ENCODE measurements at regions not wholly inside any gene's neighbourhood (a gene's known extent, or its start where the extent isn't known, plus 50 kb on each side); places are given as distances from the start of the nearest gene placed in this dataset.
"Not testable (repeated sequence)": the region's sequence is repeated elsewhere in the genome, so short reads cannot be mapped to it uniquely, and the experiment has no call there.

DNA sequence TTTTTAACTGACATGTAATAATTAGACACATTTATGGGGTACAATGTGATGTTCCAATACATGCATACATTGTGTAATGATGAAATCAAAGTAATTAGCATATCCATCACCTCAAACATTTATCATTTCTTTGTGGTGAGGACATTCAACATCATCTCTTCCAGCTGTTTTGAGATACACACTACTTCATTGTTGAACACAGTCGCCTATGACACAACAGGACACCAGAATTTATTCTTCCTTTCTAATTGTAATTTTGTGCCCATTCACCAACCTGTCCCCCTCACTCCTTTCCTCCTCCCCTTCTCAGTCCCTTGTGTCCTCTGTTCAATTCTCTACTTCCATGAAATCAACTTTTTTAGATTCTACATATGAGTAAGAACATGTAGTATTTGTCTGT is 113.4 kb upstream of the CBLB start:
- no peak for DNase-seq

DNA sequence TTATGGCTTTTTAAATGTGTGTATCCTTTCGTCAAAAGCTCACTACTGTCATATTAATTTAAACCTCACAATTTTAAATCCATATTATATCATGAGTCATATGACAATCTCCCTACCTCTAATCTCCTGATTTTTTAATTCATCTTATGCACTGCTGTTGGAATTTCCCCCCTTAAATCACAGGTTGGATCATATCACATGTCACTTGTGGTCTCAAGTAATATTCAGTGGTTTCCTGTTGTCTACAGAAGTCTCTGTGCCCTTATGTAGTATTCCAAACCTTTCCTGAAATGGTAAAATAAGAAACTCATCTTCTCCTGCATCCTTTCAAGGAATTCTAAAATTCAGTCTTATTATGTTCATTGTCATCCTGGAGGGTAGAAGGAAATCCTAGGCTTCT is 116.0 kb upstream of the CBLB start:
- no peak for DNase-seq

DNA sequence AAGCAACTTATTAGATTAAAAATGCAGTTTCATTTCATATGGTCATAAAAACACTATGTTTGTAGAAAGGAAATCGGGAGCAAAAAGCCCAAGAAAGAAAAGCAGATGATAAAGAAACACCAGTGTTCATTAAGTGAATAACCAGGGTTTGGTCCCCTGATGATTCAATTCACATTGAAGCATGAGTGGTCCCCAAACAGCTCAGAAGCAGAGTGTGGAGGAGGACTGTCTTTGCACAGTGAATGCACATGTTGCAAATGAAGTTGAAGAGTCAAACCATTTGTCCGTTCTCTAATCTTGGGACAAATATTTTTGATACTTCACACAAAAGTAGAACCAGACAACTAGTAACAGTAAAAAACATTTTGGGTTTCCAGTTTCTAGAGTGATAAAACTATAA is 117.5 kb upstream of the CBLB start:
- DNase-seq = not testable (repeated sequence)

DNA sequence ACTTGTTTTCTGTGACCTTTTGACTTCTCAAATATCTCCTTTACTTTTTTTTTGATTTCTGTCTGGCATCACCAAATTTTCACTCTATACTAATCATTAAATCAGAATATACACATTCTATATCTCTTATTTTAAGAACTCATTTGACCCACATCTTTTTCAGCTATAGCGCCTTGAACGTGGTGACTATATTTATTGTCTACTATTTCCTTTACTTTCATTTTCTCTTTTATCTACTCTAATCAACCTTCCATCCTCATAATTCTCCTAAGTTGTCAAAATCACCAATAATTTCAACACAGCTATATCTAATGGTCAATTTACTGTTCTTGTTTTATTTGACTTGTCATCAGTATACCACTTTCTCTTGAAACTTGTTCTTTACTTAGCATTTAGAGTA is 119.0 kb upstream of the CBLB start:
- no peak for DNase-seq

DNA sequence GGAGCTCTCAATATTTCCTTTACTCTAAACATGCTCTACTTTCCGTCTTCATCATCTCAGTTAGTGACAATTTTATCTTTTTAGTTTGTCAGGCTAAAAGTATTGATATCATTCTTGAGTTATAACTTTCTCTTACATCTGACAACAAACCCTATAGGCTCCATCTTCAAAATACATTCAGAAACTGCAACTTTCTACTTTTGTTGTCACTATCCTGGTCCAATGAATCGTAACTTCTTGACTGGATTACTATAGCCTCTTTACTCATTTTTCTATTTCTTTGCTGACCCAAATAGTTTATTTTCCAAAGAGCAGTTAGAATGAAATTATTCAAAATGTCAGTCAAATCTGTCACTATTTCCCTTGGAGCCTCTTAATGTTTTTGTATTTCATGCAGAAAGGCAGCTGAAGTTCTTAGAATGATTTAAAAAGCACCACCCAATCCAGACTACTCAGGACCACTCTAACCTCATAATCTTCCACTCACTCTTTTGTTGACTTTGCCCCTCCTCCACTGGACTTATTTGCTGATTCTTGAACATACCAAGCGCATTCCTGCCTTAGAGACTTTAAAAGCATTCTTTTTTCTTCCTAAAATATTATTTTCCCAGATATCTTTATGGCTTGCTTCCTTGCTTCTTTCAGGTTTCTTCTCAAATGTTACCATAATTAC is 119.9 kb upstream of the CBLB start:
- no peak for DNase-seq

DNA sequence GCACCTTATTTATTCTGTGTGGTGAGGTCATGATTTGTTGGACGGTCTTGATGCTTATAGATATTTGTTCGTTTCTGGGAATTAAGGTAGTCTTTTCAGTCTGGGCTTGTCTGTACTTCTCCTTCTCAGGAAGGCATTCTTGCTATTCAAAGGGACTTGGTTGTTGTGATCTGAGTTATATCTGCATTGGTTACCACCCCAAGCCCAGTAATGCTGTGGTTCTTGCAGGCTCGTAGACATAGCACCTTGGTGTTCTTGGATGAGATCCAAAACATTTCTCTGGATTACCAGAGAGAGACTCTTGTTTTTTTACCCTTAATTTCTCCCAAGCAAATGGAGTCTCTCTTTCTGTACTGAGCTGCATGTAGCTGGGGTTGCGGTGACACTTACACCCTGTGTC is 128.0 kb upstream of the CBLB start:
- no peak for DNase-seq

DNA sequence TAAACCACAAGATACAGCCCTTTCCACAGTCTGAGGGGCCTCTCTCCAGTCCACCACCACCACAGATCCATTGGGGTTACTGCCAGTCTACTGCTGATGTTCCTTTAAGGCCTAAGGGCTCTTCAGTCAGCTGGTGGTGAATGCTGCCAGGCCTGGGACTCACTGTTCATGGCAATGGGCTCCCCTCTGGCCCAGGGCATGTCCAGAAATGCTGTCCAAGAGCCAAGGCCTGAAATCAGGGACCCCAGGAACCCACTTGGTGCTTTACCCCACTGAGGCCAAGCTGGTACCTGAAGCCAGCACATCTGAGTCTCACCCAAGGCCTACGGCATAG is 128.6 kb upstream of the CBLB start:
- no peak for DNase-seq

DNA sequence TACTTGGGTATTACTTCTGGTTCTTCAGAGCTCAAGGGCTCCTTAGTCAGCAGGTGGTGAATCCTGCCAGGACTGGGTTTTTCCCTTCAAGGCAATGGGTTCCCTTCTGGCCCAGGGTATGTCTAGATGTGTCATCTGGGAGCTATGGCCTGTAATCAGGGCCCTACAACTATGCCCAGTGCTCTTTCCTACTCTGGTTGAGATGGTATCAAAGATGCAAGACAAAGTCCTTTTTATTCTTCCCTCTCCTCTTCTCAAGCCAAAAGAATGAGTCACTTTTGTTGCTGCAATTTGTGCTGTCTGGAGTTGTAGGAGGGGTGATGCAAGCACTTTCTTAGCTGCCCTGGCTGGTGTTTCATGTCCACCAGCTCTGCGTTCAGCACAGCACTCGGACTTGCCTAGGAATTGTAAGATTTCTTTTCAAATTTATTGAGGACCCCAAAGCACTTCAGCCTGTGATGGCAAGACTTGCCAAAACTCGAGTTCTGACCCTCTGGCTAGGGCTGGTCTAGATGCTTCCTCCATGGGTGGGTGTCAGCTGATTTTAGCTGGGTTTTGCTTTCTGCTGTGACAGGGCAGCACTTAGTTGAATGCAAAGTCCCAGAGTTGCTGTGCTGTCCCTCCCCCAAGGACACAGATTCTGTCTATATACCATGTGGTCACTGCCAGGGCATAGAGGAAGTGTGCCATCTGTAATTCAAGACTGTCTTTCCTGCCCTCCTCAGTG is 129.2 kb upstream of the CBLB start:
- DNase-seq = no peak

DNA sequence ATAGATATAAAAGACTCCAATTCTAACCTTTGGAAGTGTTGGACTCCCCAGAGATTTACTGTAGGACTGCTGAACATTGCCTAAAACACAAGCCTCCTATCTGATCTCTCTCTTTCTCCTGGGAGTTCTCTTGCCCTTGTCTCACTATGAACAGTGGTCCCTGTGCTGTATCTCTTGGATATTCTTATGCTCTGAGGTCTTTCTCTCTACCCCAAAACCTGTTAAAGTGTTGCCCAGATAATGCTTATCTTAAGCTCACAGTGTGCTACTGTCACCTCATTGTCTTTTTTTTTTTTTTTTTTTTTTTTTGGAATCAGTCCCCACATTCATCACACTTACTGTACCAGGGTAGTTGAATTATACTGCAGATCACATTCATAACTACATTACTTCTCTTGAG is 131.0 kb upstream of the CBLB start:
- no peak for DNase-seq

DNA sequence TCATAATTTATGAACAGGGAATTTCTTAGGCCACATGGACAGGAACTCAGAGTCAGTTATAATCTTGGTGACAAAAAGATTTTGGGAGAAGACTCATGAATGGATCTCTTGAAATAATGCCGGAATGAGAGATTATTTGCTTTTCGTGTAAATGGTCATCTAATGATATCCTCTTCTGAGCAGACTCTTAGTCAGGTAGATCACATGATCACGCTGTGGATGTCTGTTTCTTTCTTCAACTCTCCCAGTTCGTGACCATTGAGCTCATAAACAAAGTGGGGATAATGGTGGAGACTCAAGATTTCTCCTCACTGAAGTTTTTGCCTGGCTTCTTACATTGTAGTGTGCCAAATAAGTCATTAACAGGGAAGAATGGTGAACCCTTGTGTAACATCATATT is 133.1 kb upstream of the CBLB start:
- no peak for DNase-seq

DNA sequence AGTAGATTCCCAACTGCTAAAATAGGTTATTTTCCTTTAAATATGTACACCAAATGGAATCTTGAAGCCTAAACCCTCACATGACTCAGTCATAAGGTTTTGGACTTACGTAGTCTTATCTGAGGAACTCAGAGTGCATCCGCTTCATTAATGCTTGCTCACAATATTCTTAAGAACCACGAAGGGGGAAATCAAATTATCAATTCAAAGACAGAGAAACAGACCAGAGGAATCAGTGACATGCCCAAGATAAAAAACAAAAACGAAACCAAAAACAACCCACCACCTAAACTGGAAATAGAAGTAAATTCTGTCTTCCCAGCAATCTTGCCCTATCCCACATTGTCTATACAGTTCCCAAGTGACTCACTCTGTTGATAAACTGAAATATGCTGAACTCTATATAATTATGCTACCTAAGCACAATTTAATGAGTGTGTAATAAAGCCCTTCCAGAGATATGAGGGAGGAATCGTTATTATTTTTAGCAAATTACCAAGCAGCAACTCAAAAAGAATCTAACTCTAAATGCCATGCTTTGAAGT is 135.4 kb upstream of the CBLB start:
- no peak for DNase-seq

DNA sequence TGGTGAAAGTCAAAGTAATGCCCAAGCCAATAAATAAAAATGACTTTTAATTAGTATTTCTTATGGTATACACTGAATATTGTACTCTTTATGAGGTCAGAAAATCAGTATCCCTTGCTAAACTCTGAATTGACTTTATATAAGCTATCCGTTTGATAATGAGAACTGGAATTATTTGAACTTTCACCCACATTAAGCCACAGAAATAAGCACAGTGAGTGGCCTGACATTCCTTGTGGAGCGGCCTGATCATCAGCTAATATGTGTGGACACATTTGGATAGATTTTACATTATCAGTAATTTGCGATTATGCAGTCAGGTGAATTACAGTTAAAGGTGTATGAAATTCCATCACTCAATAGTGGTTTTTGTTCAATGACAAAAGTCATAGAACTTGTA is 136.0 kb upstream of the CBLB start:
- DNase-seq = no peak

DNA sequence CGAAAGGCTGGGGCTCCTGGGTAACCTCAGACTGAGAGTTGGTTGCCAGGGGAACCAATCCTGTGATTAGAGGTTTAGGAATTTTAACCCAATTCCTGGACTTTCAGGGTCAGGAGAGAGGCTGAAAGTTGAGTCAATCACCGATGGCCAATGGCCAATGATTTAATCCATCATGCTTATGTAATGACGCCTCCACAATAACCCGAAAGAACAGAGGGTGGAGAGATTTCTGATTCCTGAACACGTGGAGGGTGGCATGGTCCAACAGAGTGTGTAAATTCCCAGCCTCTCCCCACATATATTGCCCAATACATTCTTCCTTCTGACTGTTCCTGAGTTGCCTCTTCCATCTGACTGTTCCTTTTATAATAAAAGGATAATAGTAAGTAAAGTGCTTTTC is 137.2 kb upstream of the CBLB start:
- DNase-seq = no peak

DNA sequence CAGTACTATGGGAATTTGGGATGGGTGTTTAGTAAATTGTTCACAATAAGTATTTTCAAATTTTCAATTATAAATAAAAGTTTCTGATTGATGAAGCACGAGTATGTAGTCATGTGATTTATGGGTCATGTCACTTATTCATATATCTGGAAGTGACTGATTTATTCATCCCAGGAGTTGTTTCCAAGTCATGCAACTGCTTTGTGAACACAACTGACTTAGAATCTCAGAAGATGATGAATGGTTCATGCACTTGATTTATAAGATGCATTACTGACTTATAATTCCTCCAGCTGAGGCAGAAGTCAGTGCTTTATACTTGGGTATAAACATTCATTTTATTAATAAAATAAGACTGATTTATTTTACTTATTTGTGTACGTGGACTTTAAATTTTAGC is 137.8 kb upstream of the CBLB start:
- DNase-seq = no peak

DNA sequence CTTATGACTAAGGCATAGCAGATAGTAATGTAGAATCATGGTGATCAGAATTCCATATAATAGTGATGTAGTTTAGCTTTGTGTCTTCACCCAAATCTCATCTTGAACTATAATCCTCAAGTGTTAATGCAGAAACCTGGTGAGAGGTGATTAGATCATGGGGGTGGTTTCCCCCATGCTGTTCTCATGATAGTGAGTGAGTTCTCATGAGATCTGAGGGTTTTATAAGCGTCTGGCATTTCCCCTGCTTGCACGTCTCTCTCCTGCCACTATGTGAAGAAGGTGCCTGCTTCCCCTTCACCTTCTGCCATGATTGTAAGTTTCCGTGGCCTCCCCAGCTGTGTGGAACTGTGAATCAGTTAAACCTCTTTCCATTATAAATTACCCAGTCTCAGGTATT is 138.7 kb upstream of the CBLB start:
- DNase-seq = no peak

DNA sequence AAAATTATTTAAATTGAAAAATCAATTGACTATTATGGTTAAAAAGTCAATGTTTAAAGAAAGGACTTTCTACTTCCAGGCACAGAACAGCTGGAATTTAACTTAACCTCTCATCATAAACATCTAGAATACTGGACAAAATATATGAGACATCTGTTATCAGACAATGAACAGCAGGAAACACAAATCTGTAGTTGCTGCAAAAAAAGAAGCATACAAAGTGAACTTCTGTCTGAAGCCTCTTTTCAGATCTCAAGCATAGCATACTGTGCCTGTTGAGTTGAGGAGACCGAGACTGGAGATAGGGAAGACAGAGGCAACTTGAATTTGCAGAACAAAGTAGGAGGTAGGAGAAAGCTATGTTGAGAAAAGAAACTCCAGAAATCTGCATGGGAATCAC is 140.0 kb upstream of the CBLB start:
- DNase-seq = no peak

DNA sequence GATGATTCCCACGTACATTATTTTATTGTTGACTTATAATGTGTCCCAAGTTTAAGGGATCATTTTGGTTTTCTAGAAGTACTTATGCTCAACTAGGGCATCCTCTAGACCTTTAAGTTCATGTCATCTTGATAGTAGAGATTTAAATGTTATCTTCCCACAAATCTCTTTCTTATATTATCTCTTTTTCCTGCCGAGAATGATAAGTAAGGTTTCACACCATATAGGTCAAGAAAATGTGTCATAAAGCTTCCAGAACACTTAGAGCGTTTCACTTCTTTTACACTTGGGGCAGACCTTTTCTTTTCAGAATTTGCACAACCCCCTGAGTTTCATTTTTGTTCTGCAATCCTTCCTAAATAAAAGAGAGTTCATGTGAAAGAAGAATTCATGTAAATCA is 142.0 kb upstream of the CBLB start:
- no peak for DNase-seq

DNA sequence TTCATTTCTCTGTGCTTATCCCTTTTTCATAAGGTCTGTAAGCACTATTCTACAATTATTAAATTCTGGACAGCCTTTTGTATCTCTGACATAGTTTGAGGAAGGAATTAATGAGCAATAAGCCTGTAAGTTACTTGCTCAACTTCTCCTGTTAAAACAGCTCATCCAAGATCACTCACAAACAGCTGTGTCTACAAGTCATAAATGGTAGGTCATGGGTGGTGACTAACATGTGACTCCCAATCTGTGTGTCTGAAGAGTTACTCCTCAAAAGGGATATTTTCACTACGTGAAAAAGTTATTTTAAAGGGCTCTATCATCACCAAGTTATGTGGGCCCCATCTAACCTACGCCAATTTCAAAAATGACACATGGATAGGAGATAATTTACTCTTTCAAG is 145.2 kb upstream of the CBLB start:
- DNase-seq = no peak

DNA sequence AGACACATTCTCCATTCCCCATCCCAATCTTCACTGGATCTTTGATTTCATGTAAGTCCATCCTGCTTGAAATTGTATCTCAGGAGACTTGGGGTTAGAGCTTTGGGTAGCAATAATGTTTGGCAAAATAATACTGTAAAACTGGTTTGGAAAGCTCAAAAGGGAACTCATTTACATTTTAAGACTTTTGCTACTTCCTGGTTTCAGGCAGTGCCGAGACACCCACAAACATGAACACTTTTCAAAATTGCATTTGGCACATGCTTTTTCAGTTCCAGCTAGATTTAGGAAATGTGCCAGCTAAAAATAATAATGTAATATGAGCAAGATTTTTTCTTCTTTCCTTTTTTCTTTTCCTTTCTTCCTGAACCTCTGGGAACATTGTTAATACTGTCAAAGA is 145.7 kb upstream of the CBLB start:
- no peak for DNase-seq

DNA sequence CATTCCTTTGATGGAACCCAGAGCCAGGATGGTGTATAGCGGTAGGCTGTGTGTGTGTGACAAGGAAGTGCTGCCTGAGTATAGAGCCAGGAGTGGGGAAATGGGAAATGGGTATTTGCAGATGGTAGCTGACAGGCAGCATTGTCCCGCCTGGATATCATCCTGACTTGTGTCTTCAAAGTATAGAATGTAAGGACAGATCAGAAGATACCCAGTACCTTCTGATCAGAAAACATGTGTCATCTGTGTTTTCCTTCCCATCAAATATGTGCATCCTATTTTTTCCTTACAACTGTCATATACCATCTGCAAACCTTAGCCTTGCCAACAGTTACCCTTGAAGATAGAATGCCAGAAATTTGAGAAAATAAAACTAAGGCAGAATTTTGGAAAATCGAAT is 146.2 kb upstream of the CBLB start:
- no peak for DNase-seq

DNA sequence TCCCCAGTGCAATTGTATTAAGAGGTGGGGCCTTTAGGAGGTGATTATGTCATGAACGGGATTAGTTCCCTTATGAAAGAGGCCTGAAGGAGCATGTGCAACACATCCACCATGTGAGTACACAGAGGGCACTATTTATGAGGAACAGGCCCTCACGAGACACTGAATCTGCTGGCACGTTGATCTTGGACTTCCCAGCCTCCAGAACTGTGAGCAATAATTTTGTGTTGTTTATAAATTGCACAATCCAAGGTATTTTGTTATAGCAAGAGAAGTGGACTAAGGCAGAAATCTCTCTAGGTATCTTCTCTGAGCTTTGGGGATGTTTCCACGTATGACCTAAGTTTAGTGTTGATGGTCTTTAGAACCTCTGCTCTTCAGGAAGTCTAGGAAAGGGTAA is 149.3 kb upstream of the CBLB start:
- DNase-seq = no peak

DNA sequence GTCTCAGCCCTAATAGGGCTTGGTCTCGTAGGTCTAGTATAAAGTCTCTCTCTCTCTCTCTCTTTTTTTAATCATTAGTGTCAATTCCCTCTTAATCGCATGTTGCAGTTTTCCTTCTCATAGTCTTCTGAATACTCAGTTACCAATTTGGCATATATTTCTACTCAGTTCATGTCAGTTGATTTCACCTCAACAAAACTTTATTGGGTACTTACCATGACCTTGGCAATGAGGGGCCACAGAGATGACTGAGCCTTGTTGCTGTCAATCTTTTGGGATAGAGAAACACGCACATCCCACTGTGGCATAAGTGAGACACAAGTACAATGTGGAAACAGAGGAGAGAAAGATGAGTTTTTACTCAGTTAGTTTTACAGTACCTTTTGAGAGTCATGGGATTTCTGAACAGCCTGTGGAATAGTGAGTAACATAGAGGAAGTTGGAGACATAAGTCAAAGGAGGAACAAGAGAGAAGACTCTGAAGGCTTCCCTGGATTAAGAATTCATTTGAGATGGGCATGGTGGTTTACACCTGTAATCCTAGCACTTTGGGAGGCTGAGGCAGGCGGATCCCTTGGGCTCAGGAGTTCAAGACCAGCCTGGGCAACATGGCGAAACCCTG is 150.2 kb upstream of the CBLB start:
- DNase-seq = no peak

DNA sequence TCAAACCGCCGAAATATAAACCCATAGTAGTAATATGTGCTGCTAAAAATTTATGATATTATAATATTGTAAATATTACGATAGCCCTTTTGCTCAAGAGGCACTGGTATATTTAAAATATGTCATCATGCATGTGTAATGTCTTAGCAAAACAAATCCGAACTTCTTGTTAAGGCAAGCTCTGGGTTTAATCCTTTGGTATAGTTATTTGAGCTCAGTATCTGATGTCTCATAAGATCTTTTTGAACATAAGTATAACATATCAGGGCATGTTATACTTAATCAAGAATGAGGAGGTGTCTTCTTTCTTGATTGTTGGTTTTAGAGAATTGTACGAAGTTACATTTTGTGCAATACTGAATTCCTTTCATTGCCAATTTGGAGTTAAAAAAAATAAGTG is 154.1 kb upstream of the CBLB start:
- DNase-seq = no peak

DNA sequence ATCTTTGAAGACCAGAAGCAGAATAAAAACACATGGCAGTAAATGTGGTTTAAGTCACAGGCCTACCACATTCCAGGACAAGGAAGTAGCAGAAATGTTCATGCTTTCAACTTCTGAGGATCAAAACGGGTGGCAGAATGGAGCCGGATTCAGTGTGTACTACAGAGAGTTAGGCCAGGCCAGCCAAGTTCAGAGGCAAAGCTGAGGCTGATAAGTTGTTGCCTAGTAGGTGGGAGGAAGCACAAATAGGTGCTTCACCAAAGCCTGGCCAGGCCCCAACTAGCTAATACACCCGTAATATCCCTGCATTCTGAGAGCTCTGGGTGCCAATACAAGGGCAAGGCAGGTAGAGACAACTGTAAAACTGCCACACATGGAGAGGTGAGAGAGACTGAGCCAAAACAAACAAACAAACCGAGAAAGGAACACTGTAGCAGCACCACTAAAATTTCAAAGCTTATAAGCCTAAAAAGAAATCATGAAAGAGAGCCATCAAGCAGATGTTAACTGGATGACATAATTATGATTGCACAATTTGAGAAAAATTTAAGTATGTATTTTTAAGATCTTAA is 156.4 kb upstream of the CBLB start:
- DNase-seq = no peak
